H1 (cell line): ENCODE measurements at regions not wholly inside any gene's neighbourhood (a gene's known extent, or its start where the extent isn't known, plus 50 kb on each side); places are given as distances from the start of the nearest gene placed in this dataset.

Source experiments
- CTBP2 ChIP-seq: IDR thresholded peaks from 2 replicates; pipeline ENCODE4 v1.7.0; 2011; ENCODE audit warnings: borderline replicate concordance, mild to moderate bottlenecking, moderate library complexity, mixed read lengths, low read length; ENCODE audit not compliant: insufficient read depth, insufficient read length
- EZH2 ChIP-seq: fragments of 200-600 bp; sonication (generic); IDR thresholded peaks from 2 replicates; pipeline ENCODE4 v1.7.1; 2012; ENCODE audit warnings: low read depth, mild to moderate bottlenecking, moderate library complexity, low read length, inconsistent platforms; ENCODE audit not compliant: severe bottlenecking
- JUN ChIP-seq: IDR thresholded peaks from 2 replicates; pipeline ENCODE4 v1.6.1; 2011; ENCODE audit warnings: low read depth, mild to moderate bottlenecking, improper control_type of control experiment, low read length
- RBBP5 ChIP-seq: IDR thresholded peaks from 2 replicates; pipeline ENCODE4 v1.7.1; 2012; ENCODE audit warnings: low read depth, mild to moderate bottlenecking, inconsistent platforms, low read length, moderate library complexity, borderline replicate concordance
- SIX5 ChIP-seq: IDR thresholded peaks from 2 replicates; pipeline ENCODE4 v1.6.1; 2011; ENCODE audit warnings: mild to moderate bottlenecking, low read depth, low read length
- TAF1 ChIP-seq: IDR thresholded peaks from 2 replicates; pipeline ENCODE4 v1.6.1; 2011; ENCODE audit warnings: mild to moderate bottlenecking, low read depth, low read length
- TCF12 ChIP-seq: IDR thresholded peaks from 2 replicates; pipeline ENCODE4 v1.6.1; 2011; ENCODE audit warnings: low read depth, mild to moderate bottlenecking, low read length

DNA sequence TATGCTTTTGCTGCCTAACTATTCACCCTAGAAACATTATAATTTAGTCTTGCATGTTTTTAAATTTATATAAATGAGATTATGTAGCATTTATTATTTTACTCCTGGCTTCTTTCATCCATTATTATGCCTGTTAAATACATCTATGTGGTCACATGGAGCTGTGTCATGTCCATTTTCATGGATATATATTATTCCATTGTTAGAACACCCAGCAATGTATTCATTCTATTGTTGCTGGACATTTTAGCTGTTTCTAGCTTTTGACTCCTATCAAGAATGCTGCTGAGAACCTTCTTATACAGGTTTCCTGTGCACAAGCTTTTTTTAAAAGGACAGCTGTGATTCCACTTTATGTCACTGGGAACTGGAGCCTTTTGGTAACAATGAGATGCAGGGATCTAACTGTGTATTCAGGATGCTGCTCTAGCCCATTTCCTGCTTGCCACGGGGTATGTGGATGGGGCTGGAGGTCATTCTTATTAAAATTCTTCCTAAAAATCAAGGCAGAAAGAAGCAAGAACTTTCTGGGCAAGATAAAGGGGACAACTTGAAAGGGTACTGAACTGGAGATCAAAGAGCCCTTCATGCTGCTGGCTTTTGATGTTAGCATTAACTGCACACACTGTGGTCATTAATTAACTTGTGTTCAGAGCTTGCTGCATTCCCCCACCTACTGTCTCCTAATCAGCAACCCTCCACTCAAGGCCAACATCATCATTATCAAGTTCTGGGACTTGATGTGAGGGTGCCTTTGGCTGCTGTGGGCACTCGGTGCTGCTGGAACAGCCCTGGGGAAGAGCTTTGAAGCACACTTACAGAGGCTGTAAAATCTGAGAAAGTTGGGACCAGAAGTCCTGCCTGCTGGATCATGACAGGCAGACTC is 96.6 kb upstream of the AKIRIN2 start (continued):
- TF ChIP-seq CTBP2 = no peak
- no peak for TF ChIP-seq TAF1
- no peak for TF ChIP-seq JUN
- TF ChIP-seq EZH2 = no peak
- no peak for TF ChIP-seq RBBP5
- no peak for TF ChIP-seq SIX5
- no peak for TF ChIP-seq TCF12
